HEK293T (cell line): ENCODE measurements at regions not wholly inside any gene's neighbourhood (a gene's known extent, or its start where the extent isn't known, plus 50 kb on each side); places are given as distances from the start of the nearest gene placed in this dataset.

Source experiments
- CTCF ChIA-PET: fragments of 350-600 bp; formaldehyde crosslinking; extraction: SDS; loops from one replicate; lab custom pipeline; 2021; ENCODE audit warnings: antibody characterized with exemption, inconsistent platforms; lab: Yijun Ruan, JAX
- POLR2A ChIA-PET: fragments of 350-600 bp; formaldehyde crosslinking; extraction: SDS; loops from one replicate; lab custom pipeline; 2020; ENCODE audit warnings: antibody characterized with exemption, inconsistent platforms; lab: Yijun Ruan, JAX
- DNase-seq: peaks from one replicate; pipeline ENCODE4 v3.0.0; 2012; ENCODE audit warnings: mixed read lengths; ENCODE audit errors: extremely low spot score
- ARNT ChIP-seq: fragments of 450-650 bp; IDR thresholded peaks from 2 replicates; pipeline ENCODE4 v1.6.1; 2017; ENCODE audit warnings: mild to moderate bottlenecking
- BHLHE40 ChIP-seq: fragments of 450-650 bp; IDR thresholded peaks from 2 replicates; pipeline ENCODE4 v1.6.1; 2016; ENCODE audit warnings: mild to moderate bottlenecking, moderate library complexity, borderline replicate concordance
- CTBP1 ChIP-seq: fragments of 450-650 bp; IDR thresholded peaks from 2 replicates; pipeline ENCODE4 v1.6.1; 2016; ENCODE audit warnings: borderline replicate concordance
- ELF4 ChIP-seq: fragments of 450-650 bp; IDR thresholded peaks from 2 replicates; pipeline ENCODE4 v1.6.1; 2017; ENCODE audit warnings: antibody characterized with exemption
- FOXA1 ChIP-seq: fragments of 450-650 bp; IDR thresholded peaks from 2 replicates; pipeline ENCODE4 v1.6.1; 2016; ENCODE audit warnings: mild to moderate bottlenecking
- FOXK2 ChIP-seq: fragments of 450-650 bp; IDR thresholded peaks from 2 replicates; pipeline ENCODE4 v1.6.1; 2016; ENCODE audit warnings: mild to moderate bottlenecking
- FOXM1 ChIP-seq: fragments of 450-650 bp; IDR thresholded peaks from 2 replicates; pipeline ENCODE4 v1.6.1; 2017; ENCODE audit warnings: mild to moderate bottlenecking, borderline replicate concordance
- HDGF ChIP-seq: fragments of 450-650 bp; IDR thresholded peaks from 2 replicates; pipeline ENCODE4 v1.6.1; 2017; ENCODE audit warnings: antibody characterized with exemption, borderline replicate concordance
- L3MBTL2 ChIP-seq: fragments of 450-650 bp; conservative IDR thresholded peaks from 2 replicates; pipeline ENCODE4 v1.6.1; 2016; ENCODE audit warnings: mild to moderate bottlenecking
- LEF1 ChIP-seq: fragments of 450-650 bp; IDR thresholded peaks from 2 replicates; pipeline ENCODE4 v1.6.1; 2017; ENCODE audit warnings: mild to moderate bottlenecking, borderline replicate concordance
- NFRKB ChIP-seq: fragments of 450-650 bp; IDR thresholded peaks from 2 replicates; pipeline ENCODE4 v1.6.1; 2016; ENCODE audit warnings: mild to moderate bottlenecking, moderate library complexity
- SP1 ChIP-seq: fragments of 450-650 bp; IDR thresholded peaks from 2 replicates; pipeline ENCODE4 v1.6.1; 2017
- SUZ12 ChIP-seq: fragments of 450-650 bp; IDR thresholded peaks from 2 replicates; pipeline ENCODE4 v1.6.1; 2016; ENCODE audit warnings: mild to moderate bottlenecking
- TARDBP ChIP-seq: fragments of 450-650 bp; IDR thresholded peaks from 2 replicates; pipeline ENCODE4 v1.6.1; 2016
- ZNF384 ChIP-seq: fragments of 450-650 bp; IDR thresholded peaks from 2 replicates; pipeline ENCODE4 v1.6.1; 2016
- TF ChIP-seq, protein P1 (sequence below): fragments of 450-650 bp; IDR thresholded peaks from 2 replicates; pipeline ENCODE4 v1.6.1; 2016

DNA sequence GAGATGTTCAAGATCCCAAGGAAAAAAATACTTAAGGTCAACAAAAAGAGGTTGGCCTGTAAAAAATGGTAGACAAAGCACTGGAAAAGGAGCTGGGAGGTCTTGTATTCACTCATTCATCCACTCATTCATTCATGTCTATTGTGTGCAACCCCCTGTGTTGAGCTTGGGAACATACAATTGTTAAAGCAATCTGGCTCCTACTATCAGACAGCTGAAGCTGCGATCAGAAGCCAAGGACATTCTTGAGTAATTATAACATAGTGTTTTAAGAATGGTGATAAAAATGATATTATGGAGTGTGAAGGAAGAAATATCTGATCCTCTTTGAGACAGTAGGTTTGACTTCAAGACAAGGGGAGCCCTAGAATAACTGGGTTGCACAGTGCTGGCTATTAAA, 693.4 kb downstream of the TOX3 start:
- no peak for TF ChIP-seq BHLHE40
- no peak for TF ChIP-seq ZNF384
- TF ChIP-seq L3MBTL2 = no peak
- no peak for TF ChIP-seq FOXK2
- no peak for TF ChIP-seq FOXM1
- TF ChIP-seq LEF1 = no peak
- no peak for TF ChIP-seq NFRKB
- no peak for TF ChIP-seq ELF4
- TF ChIP-seq CTBP1 = no peak
- TF ChIP-seq, protein P1, sequence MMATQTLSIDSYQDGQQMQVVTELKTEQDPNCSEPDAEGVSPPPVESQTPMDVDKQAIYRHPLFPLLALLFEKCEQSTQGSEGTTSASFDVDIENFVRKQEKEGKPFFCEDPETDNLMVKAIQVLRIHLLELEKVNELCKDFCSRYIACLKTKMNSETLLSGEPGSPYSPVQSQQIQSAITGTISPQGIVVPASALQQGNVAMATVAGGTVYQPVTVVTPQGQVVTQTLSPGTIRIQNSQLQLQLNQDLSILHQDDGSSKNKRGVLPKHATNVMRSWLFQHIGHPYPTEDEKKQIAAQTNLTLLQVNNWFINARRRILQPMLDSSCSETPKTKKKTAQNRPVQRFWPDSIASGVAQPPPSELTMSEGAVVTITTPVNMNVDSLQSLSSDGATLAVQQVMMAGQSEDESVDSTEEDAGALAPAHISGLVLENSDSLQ = no peak
- POLR2A ChIA-PET = no interaction called here
- CTCF ChIA-PET = interaction anchor here (0.6 to 0.7 kb wide), 2 partner anchors 13 to 1081 kb away, joined by 4 to 12 read pairs; no protein-coding TSS in a partner anchor

DNA sequence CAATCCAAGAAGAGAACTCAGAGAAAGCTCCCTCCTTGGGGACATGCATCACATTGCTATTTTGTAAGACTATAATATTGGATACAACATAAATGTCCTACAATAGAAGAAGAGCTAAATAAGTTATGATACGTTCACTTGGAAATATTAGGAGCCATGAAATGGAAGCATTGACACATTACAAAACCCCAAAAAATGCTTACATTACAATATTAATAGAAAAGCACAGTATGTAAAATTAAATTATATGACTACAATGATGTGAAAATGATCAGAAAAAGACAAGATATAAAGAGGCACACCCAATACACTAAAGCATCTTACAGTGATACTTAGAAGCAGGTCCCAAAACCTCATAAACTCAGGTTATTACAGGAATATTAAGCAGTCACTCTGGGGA, 694.1 kb downstream of the TOX3 start:
- DNase-seq = no peak
- TF ChIP-seq NFRKB (no peak), L3MBTL2 (no peak), LEF1 (no peak), CTBP1 (no peak), BHLHE40 (no peak), FOXA1 (no peak)
- TF ChIP-seq, protein P1 = no peak
- CTCF ChIA-PET = interaction anchor here (0.7 kb wide), 1 partner anchor 1729 kb away, joined by 3 read pairs; no protein-coding TSS in a partner anchor
- POLR2A ChIA-PET = no interaction called here

More for the DNA sequence above, 693.4 kb downstream of the TOX3 start:
- no peak for DNase-seq

DNA sequence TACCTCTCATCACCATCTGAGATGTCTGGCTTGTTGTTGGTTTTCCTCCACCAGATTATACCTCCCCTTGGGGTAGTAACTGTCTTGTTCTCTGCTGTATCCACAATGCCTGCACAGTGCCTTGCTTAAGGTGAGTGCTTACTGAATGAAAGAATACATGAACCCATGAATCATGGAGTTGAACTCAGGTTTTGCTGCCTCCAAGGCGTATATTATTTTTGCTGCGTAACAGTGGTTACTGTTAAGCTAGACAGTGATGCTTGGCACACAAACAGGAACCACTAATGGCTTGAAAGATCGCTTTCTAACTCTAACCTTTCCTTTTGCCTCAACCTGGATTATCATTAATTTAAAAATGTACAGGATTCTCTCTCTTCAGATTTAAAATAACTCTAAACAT, 695.8 kb downstream of the TOX3 start:
- no peak for TF ChIP-seq L3MBTL2
- no peak for TF ChIP-seq SUZ12
- no peak for TF ChIP-seq FOXA1
- TF ChIP-seq, protein P1 = no peak
- TF ChIP-seq ZNF384 = no peak
- no peak for TF ChIP-seq HDGF
- no peak for TF ChIP-seq SP1
- TF ChIP-seq NFRKB = no peak
- TF ChIP-seq LEF1 = no peak
- TF ChIP-seq TARDBP = no peak
- no peak for TF ChIP-seq FOXM1
- TF ChIP-seq CTBP1 = no peak
- no peak for TF ChIP-seq BHLHE40
- no peak for TF ChIP-seq ARNT
- no peak for TF ChIP-seq FOXK2
- no peak for TF ChIP-seq ELF4
- CTCF ChIA-PET = no interaction called here
- DNase-seq = no peak
- POLR2A ChIA-PET = no interaction called here

DNA sequence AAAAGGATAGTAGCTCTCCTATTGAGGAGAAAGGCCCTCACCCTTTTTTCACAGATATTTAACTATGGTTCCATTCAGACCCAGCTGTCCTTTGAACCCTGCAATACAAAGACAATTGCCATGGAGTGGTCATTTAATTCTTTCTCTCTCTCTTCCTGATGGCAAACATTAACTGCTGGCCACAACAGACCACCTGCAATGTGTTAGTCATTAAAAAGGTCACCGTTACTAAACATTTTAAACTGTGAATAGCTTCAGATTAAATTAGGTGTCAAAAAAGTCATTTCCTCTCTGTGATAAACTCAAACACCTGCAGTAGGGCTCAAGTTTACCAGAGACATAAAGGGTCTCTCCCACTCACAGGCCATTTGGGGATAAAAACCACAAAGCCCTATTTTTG, 697.2 kb downstream of the TOX3 start:
- POLR2A ChIA-PET = no interaction called here
- CTCF ChIA-PET = no interaction called here
- no peak for TF ChIP-seq HDGF
- TF ChIP-seq SUZ12 = no peak
- TF ChIP-seq FOXM1 = no peak
- no peak for TF ChIP-seq L3MBTL2
- TF ChIP-seq ELF4 = no peak
- no peak for TF ChIP-seq BHLHE40
- TF ChIP-seq ZNF384 = no peak
- TF ChIP-seq NFRKB = no peak
- TF ChIP-seq ARNT = no peak
- TF ChIP-seq, protein P1 = no peak
- TF ChIP-seq TARDBP = no peak
- TF ChIP-seq CTBP1 = no peak
- no peak for TF ChIP-seq LEF1
- TF ChIP-seq SP1 = no peak
- no peak for DNase-seq

DNA sequence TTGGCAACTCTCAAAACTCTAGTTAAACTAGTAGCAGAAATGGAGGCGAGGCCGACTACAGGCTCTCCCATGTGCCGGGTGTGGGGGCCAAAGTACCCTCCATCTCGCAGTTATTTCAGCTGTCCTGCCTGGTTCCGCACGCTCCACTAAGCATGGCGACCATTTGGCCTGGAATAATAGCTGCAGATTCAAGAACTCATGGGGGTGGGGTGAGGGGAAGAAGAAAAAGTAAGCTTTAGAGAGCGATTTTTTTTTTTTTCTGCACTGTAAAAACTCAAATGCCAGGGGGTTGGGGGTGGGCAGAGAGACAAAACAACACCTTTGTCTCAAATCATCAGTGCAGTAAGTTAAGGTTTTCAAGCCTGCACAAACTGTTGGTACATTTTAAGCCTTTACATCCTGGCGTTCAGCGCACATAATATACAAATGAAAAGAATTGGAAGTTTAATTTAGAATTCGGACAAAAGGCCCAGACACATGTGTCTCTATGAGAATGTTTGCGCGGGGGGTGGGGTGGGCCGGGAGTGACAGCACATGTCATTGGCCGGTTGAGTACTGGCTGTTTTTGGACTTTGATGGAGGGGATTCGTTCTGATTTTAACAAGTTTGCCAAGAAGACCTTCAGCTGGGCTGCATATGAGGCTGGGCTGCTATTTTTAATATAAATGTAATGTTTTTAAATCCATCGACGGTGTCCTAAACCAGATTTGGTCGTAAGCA, 694.7 kb upstream of the SALL1 start:
- ChIA-PET CTCF (no interaction called here), POLR2A (no interaction called here)
- DNase-seq = no peak
- TF ChIP-seq HDGF = no peak
- no peak for TF ChIP-seq SP1
- TF ChIP-seq ZNF384 = no peak
- no peak for TF ChIP-seq ARNT
- no peak for TF ChIP-seq NFRKB
- TF ChIP-seq FOXM1 = no peak
- no peak for TF ChIP-seq ELF4
- no peak for TF ChIP-seq SUZ12
- TF ChIP-seq CTBP1 = no peak
- TF ChIP-seq L3MBTL2 = no peak
- TF ChIP-seq, protein P1 = no peak
- TF ChIP-seq FOXK2 = no peak
- no peak for TF ChIP-seq BHLHE40
- no peak for TF ChIP-seq TARDBP
- no peak for TF ChIP-seq FOXA1
- TF ChIP-seq LEF1 = no peak
